GM10248 (cell line): ENCODE measurements at regions not wholly inside any gene's neighbourhood (a gene's known extent, or its start where the extent isn't known, plus 50 kb on each side); places are given as distances from the start of the nearest gene placed in this dataset.

ENCODE experiments used
- CTCF ChIA-PET: fragments of 300-600 bp; sonication (Branson Sonifier 250); formaldehyde crosslinking; extraction: SDS; loops from one replicate; lab custom pipeline; 2021; ENCODE audit warnings: antibody characterized with exemption; lab: Yijun Ruan, JAX
- POLR2A ChIA-PET: fragments of 350-650 bp; sonication (Branson Sonifier 250); formaldehyde crosslinking; extraction: SDS; loops from one replicate; lab custom pipeline; 2020; ENCODE audit warnings: antibody characterized with exemption; lab: Yijun Ruan, JAX
- DNase-seq: peaks from one replicate; pipeline ENCODE4 v3.0.0; 2012; ENCODE audit errors: extremely low spot score
- CTCF ChIP-seq: IDR thresholded peaks from 2 replicates; pipeline ENCODE4 v1.5.1; 2012; ENCODE audit warnings: mild to moderate bottlenecking, low read depth; ENCODE audit errors: extremely low read depth, missing control alignments, control extremely low read depth

GRCh38 chr2:59921743-59922142 is 631.7 kb downstream of the BCL11A start:
- ChIA-PET CTCF (no interaction called here), POLR2A (no interaction called here)
- no peak for DNase-seq
- TF ChIP-seq CTCF: no peak

- no peak for TF ChIP-seq CTCF
- CTCF ChIA-PET: no interaction called here
Observed at GRCh38 chr2:59920961-59921360, 632.5 kb downstream of the BCL11A start.

GRCh38 chr2:59920307-59920706 is 633.1 kb downstream of the BCL11A start:
- no peak for TF ChIP-seq CTCF
- CTCF ChIA-PET: no interaction called here
- POLR2A ChIA-PET: no interaction called here
- DNase-seq: no peak

More at GRCh38 chr2:59920961-59921360, 632.5 kb downstream of the BCL11A start:
- POLR2A ChIA-PET: no interaction called here
- DNase-seq: no peak

- CTCF ChIA-PET: no interaction called here
- POLR2A ChIA-PET: no interaction called here
- TF ChIP-seq CTCF: no peak
- DNase-seq: no peak
Observed at GRCh38 chr2:59919579-59919978, 633.9 kb downstream of the BCL11A start.

GRCh38 chr2:59912042-59912441 is 641.4 kb downstream of the BCL11A start:
- POLR2A ChIA-PET: no interaction called here
- no peak for DNase-seq
- no peak for TF ChIP-seq CTCF
- CTCF ChIA-PET: no interaction called here

GRCh38 chr2:59910166-59910565 is 643.3 kb downstream of the BCL11A start:
- no peak for DNase-seq
- ChIA-PET CTCF (interaction anchor here (1.5 kb wide), 1 partner anchor 52 kb away, joined by 3 read pairs; no protein-coding TSS in a partner anchor), POLR2A (no interaction called here)
- TF ChIP-seq CTCF: no peak

GRCh38 chr2:59909147-59909546 is 644.3 kb downstream of the BCL11A start:
- no peak for DNase-seq
- no peak for TF ChIP-seq CTCF
- ChIA-PET POLR2A (no interaction called here), CTCF (no interaction called here)
